Spleen (tissue), 3 donors: ENCODE measurements at regions not wholly inside any gene's neighbourhood (a gene's known extent, or its start where the extent isn't known, plus 50 kb on each side); places are given as distances from the start of the nearest gene placed in this dataset.

ENCODE experiments used
- POLR2A ChIP-seq, 3 donors: fragments of 450-650 bp; IDR thresholded peaks; one replicate each; pipeline ENCODE4 v1.5.1; 2017; ENCODE audit warnings: antibody characterized with exemption in 3 of 3, mild to moderate bottlenecking in 1 of 3
- POLR2AphosphoS5 ChIP-seq, 3 donors: sonication (generic); formaldehyde crosslinking; IDR thresholded peaks; one replicate each; pipeline ENCODE4 v1.5.1; 2017; ENCODE audit warnings: antibody characterized with exemption in 3 of 3

DNA sequence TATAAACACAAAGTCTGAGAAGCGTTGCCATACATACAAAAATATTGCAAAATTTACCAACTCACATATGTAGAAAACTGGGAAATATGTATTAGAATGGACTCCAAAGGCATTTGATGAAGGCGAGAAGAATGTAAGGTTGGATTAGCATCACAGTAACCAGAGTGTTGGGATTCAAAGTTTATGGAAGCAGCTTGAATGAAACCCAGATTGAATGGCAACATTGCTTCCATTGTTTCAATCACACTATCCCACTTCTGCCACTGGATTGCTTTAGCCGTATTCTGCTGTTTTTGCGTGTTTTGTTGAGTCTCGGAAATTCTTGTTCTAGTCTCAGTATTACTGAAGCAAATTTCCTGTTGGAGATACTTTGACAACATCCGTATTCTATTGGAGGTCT is 609.0 kb upstream of the LRATD1 start:
- TF ChIP-seq POLR2AphosphoS5 (IDR thresholded peaks at IDR 0.05) (no peak), POLR2A (IDR thresholded peaks at IDR 0.05) (no peak)
